GM19351 (cell line): ENCODE measurements at regions not wholly inside any gene's neighbourhood (a gene's known extent, or its start where the extent isn't known, plus 50 kb on each side); places are given as distances from the start of the nearest gene placed in this dataset.

ENCODE experiments used
- ATAC-seq: cut with Tn5 transposase; IDR thresholded peaks from one replicate; pipeline ENCODE4 v1.9.1; 2021; ENCODE audit warnings: mild to moderate bottlenecking, moderate library complexity; ENCODE audit not compliant: unreplicated experiment

- ATAC-seq, result no peak
Measured at GRCh38 chr5:4896328-4896727, 243.8 kb upstream of the ADAMTS16 start.

- ATAC-seq, result no peak
Measured at GRCh38 chr5:4901305-4901811, 238.8 kb upstream of the ADAMTS16 start.

- no peak for ATAC-seq
Measured at GRCh38 chr5:4901924-4902323, 238.2 kb upstream of the ADAMTS16 start.

- no peak for ATAC-seq
Measured at GRCh38 chr5:4905674-4906520, 234.2 kb upstream of the ADAMTS16 start.

DNA sequence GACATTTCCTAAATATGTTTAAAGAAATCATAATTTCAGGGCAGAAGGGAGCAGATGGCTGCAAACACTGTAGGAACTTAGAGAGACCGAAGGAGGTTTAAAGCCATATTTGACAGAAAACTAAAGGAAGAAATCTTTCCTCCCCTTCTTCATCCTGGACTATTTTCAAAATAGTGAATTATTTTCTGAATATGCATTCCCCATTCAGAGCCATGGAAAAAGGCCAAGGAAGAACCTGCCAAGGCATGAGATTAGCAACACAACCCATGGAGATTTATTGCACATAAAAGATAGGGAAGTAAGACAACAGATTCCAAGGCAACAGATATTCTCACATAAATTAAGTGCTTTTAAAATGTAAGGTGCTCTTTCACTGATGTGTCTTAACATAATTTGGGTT, 233.3 kb upstream of the ADAMTS16 start:
- ATAC-seq, result no peak

GRCh38 chr5:4907571-4907970, 232.6 kb upstream of the ADAMTS16 start:
- ATAC-seq, result no peak

- no peak for ATAC-seq
Measured at GRCh38 chr5:4909086-4909485, 231.0 kb upstream of the ADAMTS16 start.

GRCh38 chr5:4911646-4912403, 228.3 kb upstream of the ADAMTS16 start:
- no peak for ATAC-seq

DNA sequence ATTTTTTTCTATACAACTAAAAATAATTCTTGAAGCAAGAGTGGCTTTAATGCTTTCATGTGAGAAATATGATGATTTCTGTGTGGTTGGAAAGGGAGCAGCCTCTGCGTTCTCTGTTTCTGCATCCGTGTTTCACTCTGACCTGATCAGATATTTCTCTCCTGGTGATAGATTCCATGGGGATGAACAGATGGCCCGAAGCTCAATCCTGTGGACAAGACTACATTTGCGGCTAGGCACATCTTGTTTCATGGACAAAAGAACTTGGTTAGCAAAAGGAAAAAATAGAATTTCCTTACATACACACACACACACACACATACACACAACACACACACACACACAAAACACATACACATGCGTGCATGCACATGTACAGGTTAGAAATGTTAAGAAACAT, 218.2 kb upstream of the ADAMTS16 start:
- no peak for ATAC-seq

- no peak for ATAC-seq
Measured at GRCh38 chr5:4924577-4924976, 215.6 kb upstream of the ADAMTS16 start.

DNA sequence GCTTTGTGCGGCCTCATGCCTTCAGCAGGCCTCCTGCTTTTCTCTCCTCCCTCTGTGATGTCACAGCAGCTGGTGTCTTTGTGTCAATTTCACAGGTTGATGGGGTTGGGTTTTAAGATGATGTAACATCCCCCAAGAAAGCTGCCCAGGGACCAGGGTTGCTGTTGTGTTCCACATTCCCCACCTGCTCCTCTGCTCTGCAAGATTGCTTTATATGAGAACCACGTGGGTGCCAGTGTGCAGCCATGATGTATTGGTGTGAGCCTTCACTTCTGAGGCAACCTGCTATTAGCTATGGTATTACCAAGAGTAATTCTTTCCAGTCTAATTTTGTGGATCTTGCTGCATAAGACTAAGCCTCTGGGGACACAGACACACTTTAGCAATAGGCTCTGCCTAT, 213.0 kb upstream of the ADAMTS16 start:
- no peak for ATAC-seq

- no peak for ATAC-seq
Measured at GRCh38 chr5:4928409-4928808, 211.7 kb upstream of the ADAMTS16 start.

DNA sequence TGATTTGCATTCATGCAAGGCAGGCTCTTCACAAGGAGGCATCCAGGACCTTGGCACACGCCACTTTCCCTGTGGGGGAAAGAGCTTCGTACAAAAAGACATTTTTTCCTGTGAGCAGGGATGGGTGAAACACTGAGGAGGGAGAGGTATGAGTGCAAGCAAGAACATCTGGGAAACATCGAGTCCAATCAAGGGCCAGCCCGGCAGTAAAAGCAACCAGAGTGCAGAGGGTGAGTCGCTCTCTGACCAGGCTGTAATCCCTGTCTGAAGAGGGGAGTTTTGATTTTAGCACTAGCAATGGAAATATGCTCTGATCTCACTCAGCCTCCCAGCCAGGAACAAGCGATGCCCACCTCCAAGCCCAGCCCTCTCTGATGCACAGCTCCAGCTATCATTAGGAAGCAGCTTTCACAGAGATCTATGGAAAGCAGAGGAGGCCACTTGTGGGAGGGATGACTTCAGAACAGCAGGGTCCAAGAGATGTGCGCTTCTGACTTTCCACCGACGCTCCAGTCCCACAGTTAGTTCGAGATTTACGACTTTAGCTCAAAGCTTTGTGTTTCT, 211.0 kb upstream of the ADAMTS16 start:
- ATAC-seq, result no peak

- ATAC-seq, result no peak
Measured at GRCh38 chr5:4939042-4939781, 200.9 kb upstream of the ADAMTS16 start.

- ATAC-seq, result no peak
Measured at GRCh38 chr5:4941161-4941560, 199.0 kb upstream of the ADAMTS16 start.

DNA sequence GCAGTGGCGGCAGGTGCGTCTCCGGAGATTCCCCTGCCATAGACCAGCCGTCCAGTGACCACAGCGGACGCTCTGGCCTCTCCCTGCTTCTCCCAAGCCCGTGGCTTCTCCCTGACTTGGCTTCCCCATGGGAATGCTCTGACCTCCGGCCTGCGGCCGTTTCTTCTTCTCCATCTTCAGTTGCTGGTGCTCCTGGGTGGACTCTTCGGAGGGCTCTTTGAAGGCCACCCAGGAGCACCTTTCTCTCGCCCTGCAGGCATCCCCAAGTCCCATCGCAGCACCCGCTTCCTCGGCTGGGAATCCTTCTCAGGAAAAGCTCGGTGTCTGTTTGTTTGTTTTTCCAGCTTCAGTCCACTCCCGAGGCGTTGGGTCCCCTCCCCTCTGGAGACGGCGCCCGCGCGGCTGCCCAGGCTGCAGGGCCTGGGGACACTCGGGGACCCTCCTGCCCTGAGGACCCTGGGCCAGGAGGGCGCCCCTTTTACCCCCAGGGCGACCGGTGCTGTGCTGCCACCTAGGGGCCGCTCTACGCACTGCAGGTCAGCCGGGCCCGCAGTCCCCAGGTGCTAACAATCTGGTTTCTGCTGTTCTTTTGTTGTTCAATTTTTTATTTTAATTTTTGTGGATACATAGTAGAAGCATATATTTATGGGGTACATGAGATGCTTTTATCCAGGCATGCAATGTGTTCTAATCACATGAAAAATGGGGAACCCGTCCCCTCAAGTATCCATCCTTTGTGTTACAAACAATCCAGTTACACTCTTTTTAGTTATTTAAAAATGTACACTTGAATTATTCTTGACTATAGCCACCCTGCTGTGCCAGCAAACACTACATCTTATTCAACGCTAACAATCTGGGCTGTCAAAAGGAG, 197.9 kb upstream of the ADAMTS16 start:
- ATAC-seq, result no peak

DNA sequence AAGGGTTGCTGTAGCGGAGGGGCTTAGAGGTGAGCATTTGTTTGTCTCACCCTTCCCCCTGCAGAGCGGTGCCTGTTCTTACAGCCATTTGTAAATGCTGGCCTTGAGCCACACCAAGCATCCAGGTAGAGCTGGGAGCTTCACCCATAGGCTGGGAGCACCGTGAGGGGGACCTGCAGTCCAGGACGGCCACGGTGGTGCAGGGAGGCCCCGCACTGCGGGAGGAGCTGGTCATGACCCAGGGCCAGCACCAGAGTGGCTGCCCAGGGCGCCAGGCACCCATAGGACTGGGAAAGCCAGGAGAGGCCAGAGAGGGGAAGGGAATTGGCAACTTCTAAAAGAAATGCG, 197.3 kb upstream of the ADAMTS16 start:
- ATAC-seq, result no peak

DNA sequence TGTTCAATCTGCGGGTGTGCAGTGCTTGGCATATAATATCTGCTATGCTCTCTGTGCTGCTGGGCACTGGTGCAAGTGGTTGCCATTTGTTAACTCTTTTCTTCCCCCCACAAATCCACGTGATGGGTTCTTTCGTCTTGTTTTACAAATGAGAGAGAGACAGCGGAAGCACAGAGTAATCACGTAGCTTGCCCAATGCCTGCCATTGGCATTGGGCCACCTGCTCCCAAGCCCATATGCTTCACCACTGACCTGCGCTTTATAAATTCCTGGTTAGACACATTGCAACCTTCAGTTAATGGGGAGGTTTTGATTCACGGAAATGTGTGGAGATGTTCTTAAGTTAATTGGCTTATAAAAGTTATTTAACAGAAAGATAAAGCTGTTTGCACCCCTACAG, 194.8 kb upstream of the ADAMTS16 start:
- no peak for ATAC-seq

DNA sequence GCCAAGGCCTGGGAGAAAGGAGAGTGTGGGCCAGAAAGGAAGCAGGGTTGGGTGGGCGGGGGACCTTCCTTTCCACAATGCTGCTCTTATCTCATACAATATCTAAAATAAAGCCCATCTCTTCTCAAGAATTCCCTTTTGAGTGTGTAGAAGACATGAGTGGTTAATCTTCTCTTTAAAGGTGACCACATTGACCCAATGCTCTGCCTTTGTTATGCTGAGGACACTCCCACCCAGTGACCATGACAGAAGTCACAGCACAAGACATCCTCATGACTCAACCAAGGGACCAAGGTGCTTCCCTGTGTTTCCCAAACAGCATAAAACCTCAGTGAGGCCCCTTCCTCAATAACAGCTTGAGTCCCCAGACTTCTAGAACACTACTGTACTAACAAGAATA, 193.0 kb upstream of the ADAMTS16 start:
- no peak for ATAC-seq

DNA sequence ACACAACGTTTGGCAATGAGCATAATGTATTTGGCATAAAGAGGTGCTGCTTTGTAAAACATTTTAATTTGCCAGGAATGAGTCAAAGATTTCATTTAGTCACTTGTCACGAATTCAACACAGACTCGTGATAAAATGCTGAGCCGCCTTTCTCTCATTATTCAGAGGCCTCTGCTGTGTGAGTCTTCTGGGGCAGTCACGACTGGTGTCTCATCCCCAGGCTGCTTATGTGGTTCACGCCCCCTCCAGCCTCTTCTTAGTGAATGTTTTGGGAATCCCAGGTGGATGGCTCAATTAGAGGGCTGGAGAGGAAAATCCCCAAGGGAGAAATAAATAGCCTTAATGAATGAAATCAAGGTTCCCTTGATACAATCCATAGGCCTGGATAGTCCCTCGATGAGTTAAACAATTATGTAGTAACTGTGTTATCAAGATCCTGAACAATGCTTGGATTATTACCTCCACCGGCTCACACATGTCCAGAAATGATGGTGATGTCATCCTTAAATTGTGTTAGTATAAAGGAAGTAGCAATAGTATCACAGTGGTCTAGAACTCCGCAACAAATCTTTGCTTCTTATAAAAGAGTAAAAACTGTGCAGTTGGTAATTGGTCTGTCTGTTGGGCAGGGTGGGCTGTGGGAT, 192.1 kb upstream of the ADAMTS16 start:
- ATAC-seq, result no peak
